Endothelial cell of umbilical vein (primary cell): ENCODE measurements at regions not wholly inside any gene's neighbourhood (a gene's known extent, or its start where the extent isn't known, plus 50 kb on each side); places are given as distances from the start of the nearest gene placed in this dataset.

Source experiments
- BruUV-seq: library from RNA; stranded (reverse); fragments of 400-500 nt; replicated peaks from 2 replicates; lab custom pipeline; 2021; lab: Mats Ljungman, UMichigan
- CTCF ChIA-PET: fragments of 300-600, 350-600 bp; sonication (Branson Sonifier 250); formaldehyde crosslinking; loops from one replicate; lab custom pipeline; 2021; ENCODE audit warnings: antibody characterized with exemption, inconsistent platforms; lab: Charles Lee
- POLR2A ChIA-PET: fragments of 300-600, 350-600 bp; sonication (Branson Sonifier 250); formaldehyde crosslinking; loops from one replicate; lab custom pipeline; 2021; ENCODE audit warnings: antibody characterized with exemption, inconsistent platforms; lab: Charles Lee
- DNase-seq: peaks from one replicate; pipeline ENCODE4 v3.0.0-alpha.2; 2011; ENCODE audit warnings: low read depth, low spot score
- FAIRE-seq: peaks from 2 replicates; lab custom pipeline; 2011; peaks lifted over from hg19 to GRCh38; lab: Jason Lieb, UNC
- H2AFZ ChIP-seq: 2 replicates; pipeline ENCODE4 v1.6.0; 2012; ENCODE audit warnings: low read depth, low read length, control low read depth, inconsistent platforms
- H3K27ac ChIP-seq: 2 replicates; pipeline ENCODE4 v1.5.1; 2011; ENCODE audit warnings: low read depth, mild to moderate bottlenecking, control low read depth, low read length, moderate library complexity; ENCODE audit not compliant: insufficient read depth
- H3K27me3 ChIP-seq, 2 experiments: 2 replicates each; pipeline versions ENCODE4 v1.6.0 to v1.6.1; 2011; ENCODE audit warnings: low read length in 2 of 2, mixed read lengths in 1 of 2; ENCODE audit not compliant: control insufficient read depth in 2 of 2, insufficient read depth in 2 of 2
- H3K36me3 ChIP-seq, 2 experiments: 2 replicates in 1 of 2; 3 replicates in 1 of 2; pipeline ENCODE4 v1.5.1; 2011; ENCODE audit warnings: low read length in 2 of 2, mild to moderate bottlenecking in 1 of 2, moderate library complexity in 1 of 2; ENCODE audit not compliant: control insufficient read depth in 2 of 2, insufficient read depth in 2 of 2; ENCODE audit errors: extremely low read depth in 1 of 2
- H3K4me1 ChIP-seq: 3 replicates; pipeline ENCODE4 v1.5.1; 2011; ENCODE audit warnings: mild to moderate bottlenecking, low read length; ENCODE audit not compliant: control insufficient read depth, insufficient read depth; ENCODE audit errors: extremely low read depth
- H3K4me2 ChIP-seq: 2 replicates; pipeline ENCODE4 v1.6.1; 2011; ENCODE audit warnings: low read length, control low read depth, mixed read lengths; ENCODE audit not compliant: insufficient read depth
- H3K4me3 ChIP-seq, 3 experiments: fragments of 200-600 bp in 1 of 3; sonication (generic), shearing (Covaris generic) in 1 of 3; replicated peaks in 1 of 3; 2 replicates each; pipeline ENCODE4 v1.5.1; 2011 to 2016; ENCODE audit warnings: control low read depth in 3 of 3, low read length in 3 of 3, mild to moderate bottlenecking in 2 of 3, inconsistent platforms in 1 of 3, low read depth in 1 of 3, moderate library complexity in 1 of 3; ENCODE audit not compliant: insufficient read depth in 1 of 3
- H3K79me2 ChIP-seq: 2 replicates; pipeline ENCODE4 v1.6.0; 2012; ENCODE audit warnings: low read length, inconsistent platforms; ENCODE audit not compliant: control insufficient read depth, insufficient read depth
- H3K9ac ChIP-seq: replicated peaks from 2 replicates; pipeline ENCODE3; 2011; ENCODE audit warnings: low read length, control low read depth; ENCODE audit not compliant: insufficient read depth; ENCODE audit errors: extremely low read depth
- H3K9me1 ChIP-seq: replicated peaks from 3 replicates; pipeline ENCODE4 v1.6.0; 2011; ENCODE audit warnings: mild to moderate bottlenecking, low read length; ENCODE audit not compliant: control insufficient read depth, insufficient read depth; ENCODE audit errors: extremely low read depth
- H3K9me3 ChIP-seq: replicated peaks from 2 replicates; pipeline ENCODE4 v1.5.1; 2012; ENCODE audit warnings: low read length, inconsistent platforms; ENCODE audit not compliant: control insufficient read depth, insufficient read depth
- H4K20me1 ChIP-seq: replicated peaks from 2 replicates; pipeline ENCODE3; 2011; ENCODE audit warnings: mild to moderate bottlenecking, low read length; ENCODE audit not compliant: control insufficient read depth, insufficient read depth; ENCODE audit errors: extremely low read depth
- EZH2 ChIP-seq: IDR thresholded peaks from 2 replicates; pipeline ENCODE4 v1.6.1; 2012; ENCODE audit warnings: borderline replicate concordance, low read depth, mild to moderate bottlenecking, moderate library complexity, low read length, inconsistent platforms; ENCODE audit not compliant: severe bottlenecking
- GATA2 ChIP-seq: IDR thresholded peaks from 2 replicates; pipeline ENCODE4 v1.7.0; 2011; ENCODE audit warnings: low read depth, mild to moderate bottlenecking, moderate library complexity, mixed read lengths, low read length; ENCODE audit not compliant: insufficient read length, insufficient read depth
- JUN ChIP-seq: IDR thresholded peaks from 2 replicates; pipeline ENCODE4 v1.6.1; 2011; ENCODE audit warnings: borderline replicate concordance, low read depth; ENCODE audit not compliant: insufficient read length, insufficient read depth
- MYC ChIP-seq: IDR thresholded peaks from one replicate; pipeline ENCODE4 v1.6.1; 2011; ENCODE audit warnings: mild to moderate bottlenecking, low read depth, low read length
- POLR2A ChIP-seq: IDR thresholded peaks from 2 replicates; pipeline ENCODE4 v1.6.1; 2012; ENCODE audit warnings: low read depth, mild to moderate bottlenecking, control low read depth, low read length
- POLR2AphosphoS5 ChIP-seq: IDR thresholded peaks from 2 replicates; pipeline ENCODE4 v1.6.1; 2012; ENCODE audit warnings: low read depth, mild to moderate bottlenecking, control low read depth, low read length, moderate library complexity; ENCODE audit not compliant: insufficient read depth
- dilution Hi-C: fragments of 300-500 bp; cut with MboI; formaldehyde crosslinking; loops from one replicate; pipeline ENCODE4 v1.15.0; 2019; ENCODE audit warnings: low sequenced_read_pairs; ENCODE audit not compliant: extremely low pct_ligation_motif_present
- intact Hi-C: fragments of 100-400 bp; cut with micrococcal nuclease; formaldehyde crosslinking; loops from one replicate; pipeline ENCODE4 v1.10.0; 2022
- TF ChIP-seq, protein P1 (sequence below), 2 donors: IDR thresholded peaks; 1 replicate in 1 of 2; 2 replicates in 1 of 2; pipeline ENCODE4 v1.5.1; 2011; ENCODE audit warnings: low read length in 2 of 2, mild to moderate bottlenecking in 2 of 2, moderate library complexity in 2 of 2, control low read depth in 1 of 2, inconsistent platforms in 1 of 2, low read depth in 1 of 2; ENCODE audit not compliant: insufficient read depth in 1 of 2; ENCODE audit errors: extremely low read depth in 1 of 2
- TF ChIP-seq, protein P2 (sequence below): IDR thresholded peaks from 2 replicates; pipeline ENCODE4 v1.6.1; 2011; ENCODE audit not compliant: insufficient read depth, insufficient read length

DNA sequence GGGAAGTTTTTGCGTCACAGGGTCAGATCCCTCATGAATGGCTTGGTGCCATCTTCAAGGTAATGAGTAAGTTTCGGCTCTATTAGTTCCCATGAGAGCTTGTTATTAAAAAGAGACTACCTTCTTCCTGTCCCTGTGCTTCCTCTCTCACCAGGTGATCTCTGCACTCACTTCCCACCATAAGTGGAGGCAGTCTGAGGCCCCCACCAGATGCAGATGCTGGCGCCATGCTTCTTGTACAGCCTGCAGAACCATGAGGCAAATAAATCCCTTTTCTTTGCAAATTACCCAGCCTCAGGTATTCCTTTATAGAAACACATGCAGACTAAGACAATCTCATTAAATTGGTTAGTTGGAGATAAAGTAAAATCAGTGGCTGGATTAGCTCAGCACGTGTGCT lies 75.6 kb upstream of the RFC3 start:
- Histone ChIP-seq H3K79me2 (no peaks in the 10 kb centered on the region), H3K4me3 (no peak overlapping the region), H2AFZ (no peak overlapping the region), H3K36me3 (no peaks in the 10 kb centered on the region), H3K27me3 (peaks cover 0 to 4% of the 10 kb centered on the region in 2 experiments), H3K9ac (no peak overlapping the region), H3K4me2 (no peak overlapping the region), H3K9me3 (no peaks in the 10 kb centered on the region), H3K9me1 (no peaks in the 10 kb centered on the region), H3K4me1 (no peaks in the 10 kb centered on the region), H3K27ac (no peak overlapping the region), H4K20me1 (no peaks in the 10 kb centered on the region)
- no TSS peak for BruUV-seq
- dilution Hi-C loops = no loop called here
- POLR2A ChIA-PET = no interaction called here
- intact Hi-C loops = no loop called here
- CTCF ChIA-PET = no interaction called here
- TF ChIP-seq, protein P1, sequence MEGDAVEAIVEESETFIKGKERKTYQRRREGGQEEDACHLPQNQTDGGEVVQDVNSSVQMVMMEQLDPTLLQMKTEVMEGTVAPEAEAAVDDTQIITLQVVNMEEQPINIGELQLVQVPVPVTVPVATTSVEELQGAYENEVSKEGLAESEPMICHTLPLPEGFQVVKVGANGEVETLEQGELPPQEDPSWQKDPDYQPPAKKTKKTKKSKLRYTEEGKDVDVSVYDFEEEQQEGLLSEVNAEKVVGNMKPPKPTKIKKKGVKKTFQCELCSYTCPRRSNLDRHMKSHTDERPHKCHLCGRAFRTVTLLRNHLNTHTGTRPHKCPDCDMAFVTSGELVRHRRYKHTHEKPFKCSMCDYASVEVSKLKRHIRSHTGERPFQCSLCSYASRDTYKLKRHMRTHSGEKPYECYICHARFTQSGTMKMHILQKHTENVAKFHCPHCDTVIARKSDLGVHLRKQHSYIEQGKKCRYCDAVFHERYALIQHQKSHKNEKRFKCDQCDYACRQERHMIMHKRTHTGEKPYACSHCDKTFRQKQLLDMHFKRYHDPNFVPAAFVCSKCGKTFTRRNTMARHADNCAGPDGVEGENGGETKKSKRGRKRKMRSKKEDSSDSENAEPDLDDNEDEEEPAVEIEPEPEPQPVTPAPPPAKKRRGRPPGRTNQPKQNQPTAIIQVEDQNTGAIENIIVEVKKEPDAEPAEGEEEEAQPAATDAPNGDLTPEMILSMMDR (IDR thresholded peaks at IDR 0.05; ENCODE audit: extremely low read depth in 1 of 2, insufficient read depth in 1 of 2, low read depth in 1 of 2, low read length in 2 of 2) = no peak
- TF ChIP-seq EZH2 = no peak
- no peak for TF ChIP-seq POLR2A
- TF ChIP-seq POLR2AphosphoS5 = no peak
- TF ChIP-seq, protein P2, sequence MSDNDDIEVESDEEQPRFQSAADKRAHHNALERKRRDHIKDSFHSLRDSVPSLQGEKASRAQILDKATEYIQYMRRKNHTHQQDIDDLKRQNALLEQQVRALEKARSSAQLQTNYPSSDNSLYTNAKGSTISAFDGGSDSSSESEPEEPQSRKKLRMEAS = no peak
- no peak for TF ChIP-seq JUN
- no peak for TF ChIP-seq GATA2
- no peak for TF ChIP-seq MYC
- FAIRE-seq (no peak), DNase-seq (no peak)
